Inflammatory macrophage treated with lipopolysaccharide for 1 hour (primary cell): ENCODE measurements at regions not wholly inside any gene's neighbourhood (a gene's known extent, or its start where the extent isn't known, plus 50 kb on each side); places are given as distances from the start of the nearest gene placed in this dataset.
A peak's percentile ranks its signal among the peaks of the same experiment; 100 is the strongest.

ENCODE experiments used
- DNase-seq, 2 donors: peaks; one replicate each; pipeline ENCODE4 v3.0.0-alpha.2; 2020 to 2022

DNA sequence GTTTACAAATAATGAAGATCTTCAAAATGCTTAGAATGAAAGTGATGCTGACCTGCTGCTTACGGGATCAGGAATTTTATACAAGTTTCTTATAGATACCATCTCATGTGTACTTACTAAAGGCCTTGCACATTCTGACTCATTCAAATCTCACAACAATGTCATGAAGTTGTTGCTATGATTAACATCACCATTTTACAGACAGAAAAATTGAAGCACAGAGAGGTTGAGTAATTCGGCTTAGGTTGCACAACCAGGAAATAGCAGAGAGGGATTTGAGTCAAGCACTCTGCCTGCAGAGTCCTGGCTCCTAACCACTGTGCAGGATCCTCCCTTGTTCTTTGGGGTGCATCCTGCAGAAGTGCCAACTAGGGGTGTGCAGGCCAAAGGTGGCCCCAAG, 471.9 kb downstream of the MIAT start:
- DNase-seq, result peak; percentile 81 to 91

DNA sequence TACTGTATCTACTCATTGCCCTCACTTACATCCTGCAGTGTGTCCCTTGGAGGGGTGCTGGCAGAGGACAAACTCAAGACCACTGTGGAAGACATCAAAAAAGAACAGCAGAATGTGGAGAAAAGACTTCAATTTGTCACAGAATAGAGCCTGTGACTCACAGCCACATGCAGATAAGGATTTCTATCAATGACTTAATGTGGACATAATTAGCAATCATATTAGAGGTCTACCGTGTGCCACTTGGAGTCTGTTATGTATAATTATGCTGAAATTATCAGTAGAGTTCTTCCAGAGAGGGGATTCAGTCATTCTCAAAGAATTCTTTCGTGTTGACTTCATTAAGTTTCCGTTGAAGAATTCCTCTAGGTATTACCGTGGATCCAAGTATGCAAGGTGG, 473.5 kb downstream of the MIAT start:
- no peak for DNase-seq

DNA sequence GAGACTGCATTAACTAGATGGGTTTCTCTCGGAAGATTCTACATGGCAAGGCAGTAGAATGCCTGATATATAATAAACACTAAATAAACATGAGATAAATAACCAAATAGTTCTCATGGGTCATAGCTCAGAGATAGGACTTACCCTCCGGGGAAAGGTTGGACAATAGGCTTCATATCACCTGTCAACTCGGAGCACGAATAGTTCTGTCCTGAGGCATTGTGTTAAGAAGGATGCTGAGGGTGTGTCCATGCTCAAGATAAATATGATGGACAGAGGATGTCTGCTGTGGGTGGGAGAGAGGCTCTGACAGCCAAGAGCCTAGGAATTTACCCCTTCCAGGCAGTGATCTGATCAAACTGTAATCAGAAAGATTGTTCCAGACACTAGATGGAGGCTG, 474.0 kb downstream of the MIAT start:
- no peak for DNase-seq

DNA sequence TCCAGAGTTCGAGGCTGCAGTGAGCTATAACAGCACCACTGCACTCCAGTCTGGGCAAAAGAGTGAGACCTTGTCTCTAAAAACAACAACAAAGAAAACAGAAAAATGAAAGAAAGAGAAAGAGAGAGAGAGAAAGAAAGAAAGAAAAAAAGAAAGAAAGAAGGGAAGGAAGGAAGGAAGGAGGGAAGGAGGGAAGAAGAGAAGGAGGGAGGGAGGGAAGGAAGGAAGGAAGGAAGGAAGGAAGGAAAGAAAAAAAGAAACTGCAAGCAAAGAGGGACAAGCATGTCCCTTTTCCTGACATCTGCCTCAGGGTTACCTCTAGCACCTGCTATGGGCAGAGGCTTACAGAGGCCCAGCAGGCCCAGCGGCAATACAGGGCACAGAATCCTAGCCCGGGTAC, 475.0 kb downstream of the MIAT start:
- no peak for DNase-seq

DNA sequence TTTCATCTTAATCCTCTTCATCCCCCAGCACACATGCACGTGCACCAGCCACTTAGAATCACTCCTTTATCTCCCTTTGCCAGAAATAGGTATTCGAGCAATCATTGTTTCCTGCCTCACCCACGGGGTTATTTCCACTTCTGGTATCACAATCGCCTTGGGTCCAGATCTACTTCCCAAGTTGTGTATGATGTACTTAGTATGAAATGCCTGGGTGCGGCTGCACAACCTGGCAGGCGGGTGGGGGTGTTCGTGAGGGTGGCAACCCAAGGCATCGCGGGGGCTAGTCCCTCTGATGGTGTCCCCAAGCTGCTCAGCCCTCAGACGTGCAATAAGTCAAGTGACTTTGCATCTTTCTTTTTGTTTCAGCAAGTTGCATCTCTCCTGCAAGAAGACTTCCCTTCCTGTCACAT, 475.6 kb downstream of the MIAT start:
- peak; percentile 49 to 62 for DNase-seq

DNA sequence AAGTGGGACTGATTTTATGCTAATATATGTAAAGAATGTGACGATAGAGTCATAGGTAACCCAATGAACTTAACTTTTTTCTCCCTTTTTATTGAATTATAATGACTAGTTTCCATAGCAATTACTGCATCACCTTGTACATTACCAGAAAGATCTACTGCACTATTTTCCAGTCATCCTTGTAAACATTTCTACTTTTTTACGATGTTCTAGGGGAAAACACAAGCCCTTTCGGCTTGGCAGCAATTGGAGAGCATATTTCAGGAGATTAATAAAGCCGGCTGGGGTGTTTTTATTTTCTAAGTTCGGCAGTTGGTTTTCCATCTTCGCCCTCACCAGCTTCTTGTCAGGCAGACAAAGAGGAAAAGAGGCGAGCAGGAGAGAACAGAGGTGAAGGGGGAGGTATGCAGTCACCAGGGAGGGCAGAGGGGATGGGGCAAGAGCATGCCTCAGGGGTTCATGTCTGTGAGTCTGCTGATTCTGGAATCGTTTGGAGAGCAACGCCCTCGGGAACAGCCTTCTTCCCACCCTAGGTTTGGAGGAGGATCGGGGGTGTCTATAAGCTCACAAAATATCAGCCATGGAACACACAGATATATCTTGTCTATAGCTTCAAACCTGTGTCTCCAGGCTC, 476.4 kb downstream of the MIAT start:
- no peak for DNase-seq

DNA sequence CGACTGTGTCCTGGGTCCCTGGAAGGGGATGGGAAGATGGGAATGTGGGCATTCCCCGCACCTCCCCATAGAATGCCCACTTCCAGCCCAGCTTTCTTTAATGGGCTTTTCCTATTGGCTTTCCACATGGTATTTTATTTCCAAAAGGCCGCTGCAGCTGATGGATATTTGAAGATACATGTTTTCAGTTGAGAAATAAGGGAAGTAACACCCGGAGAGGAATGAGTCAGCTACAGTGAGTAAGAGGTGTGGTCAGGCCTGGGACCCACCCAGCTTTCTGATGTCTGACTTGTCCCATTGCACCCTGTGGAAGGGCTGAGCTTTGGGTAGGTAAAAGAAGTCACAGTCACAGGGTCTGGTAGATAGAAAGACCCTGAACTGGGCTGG, 476.9 kb downstream of the MIAT start:
- peak; percentile 85 to 86 for DNase-seq

DNA sequence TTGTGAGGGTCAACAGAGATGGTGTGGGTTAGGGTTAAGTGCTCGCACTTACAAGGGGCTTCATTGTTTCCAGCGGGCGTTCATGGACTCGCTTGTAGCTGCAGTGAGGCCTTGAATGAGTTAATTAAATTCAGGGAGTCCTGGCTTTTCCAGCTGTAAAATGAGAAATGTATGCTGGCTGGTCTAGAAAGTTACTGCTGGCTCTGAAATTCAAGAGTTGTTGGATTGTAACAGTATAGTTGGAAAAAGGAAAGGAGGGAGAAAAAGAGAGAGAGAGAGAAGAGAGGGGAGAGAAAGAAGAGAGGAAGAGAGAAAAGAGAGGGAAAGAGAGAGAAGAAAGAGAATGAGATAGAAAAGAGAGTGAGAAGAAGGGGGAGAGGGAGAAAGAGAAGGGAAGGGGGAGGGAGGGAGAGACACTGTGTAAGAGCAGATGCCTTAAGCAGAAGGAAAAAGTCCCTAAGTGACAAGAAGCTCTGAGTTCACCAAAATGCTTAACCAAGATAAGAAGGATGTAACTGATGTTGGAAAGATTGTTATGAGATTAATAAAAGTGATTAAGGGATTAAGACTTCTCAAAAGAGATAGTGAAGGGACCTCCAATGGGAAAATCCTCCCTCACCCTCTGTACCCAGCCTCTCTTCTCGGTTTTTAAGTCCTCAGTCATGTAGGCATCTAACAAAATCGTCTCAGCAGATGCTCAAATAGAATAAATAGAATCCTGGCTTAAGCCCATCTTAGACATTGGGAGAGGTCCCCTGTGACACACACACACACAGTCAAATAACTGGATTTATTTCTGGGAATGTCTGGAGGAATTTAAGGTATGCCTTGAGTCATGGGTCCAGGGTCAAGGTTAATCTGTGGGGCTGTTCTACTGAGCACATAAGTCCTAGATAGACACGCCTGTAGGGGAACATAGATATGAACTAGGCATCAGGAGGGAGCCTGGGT, 477.9 kb downstream of the MIAT start:
- no peak for DNase-seq

DNA sequence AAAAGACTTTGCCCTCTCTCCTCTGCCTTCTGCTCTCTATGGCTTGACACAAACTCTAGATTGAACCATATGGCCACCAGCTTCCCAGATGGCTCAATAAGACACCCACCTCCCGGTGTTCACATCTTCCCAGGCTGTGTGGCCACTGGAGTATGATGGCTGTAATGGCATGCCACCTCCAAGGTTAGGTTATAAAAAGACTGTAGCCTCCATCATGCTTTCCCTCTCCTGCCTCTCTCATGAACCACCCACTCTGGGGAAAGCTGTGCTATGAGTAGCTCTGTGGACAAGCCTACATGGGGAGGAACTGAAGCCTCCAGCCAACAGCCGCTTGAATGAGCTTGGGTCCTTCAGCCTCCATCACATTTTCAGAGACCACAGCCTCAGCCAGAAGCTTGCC, 479.2 kb downstream of the MIAT start:
- no peak for DNase-seq

DNA sequence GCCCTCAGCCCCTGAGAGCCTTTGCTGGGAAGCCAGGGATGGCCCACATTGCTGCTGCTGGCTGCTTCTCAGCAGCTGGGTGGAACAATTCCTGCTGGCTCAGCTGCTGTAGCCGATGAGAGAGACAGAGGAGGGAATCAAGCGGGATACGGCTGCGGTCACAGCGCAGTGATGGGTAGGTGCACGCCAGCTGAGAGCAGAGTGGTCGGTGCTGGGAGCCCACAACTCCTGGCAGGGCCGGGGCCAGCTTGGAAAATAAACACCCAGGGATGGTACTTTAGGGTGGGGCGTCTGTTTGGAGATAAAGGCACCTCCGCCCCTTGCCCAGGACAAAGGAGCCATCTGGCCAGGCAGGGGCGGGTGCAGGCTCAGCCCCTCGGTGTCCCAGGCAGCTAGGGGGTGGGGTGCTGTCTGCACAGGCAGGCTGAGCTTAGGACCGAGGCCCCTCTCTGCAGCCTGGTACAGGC, 480.5 kb downstream of the MIAT start:
- no peak for DNase-seq

DNA sequence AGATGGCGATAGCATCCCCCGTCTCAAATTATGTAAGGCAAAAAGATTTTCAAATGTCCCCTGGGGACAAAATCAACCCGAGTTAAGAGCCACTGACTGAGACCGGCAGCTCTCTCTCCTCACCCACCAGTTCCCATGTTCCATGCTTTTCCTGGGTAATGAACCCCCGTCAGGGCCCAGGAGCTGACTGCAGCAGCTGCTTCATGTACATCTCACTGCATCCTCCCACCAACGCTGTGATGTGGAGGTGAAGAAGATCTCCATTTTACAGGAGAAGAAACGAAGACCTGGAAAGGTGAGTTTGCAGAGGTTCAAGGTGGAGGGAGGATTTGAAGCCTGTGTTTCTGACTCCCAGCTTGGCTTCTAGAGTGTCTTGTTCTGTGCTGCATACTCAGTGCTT, 481.1 kb downstream of the MIAT start:
- DNase-seq, result no peak

DNA sequence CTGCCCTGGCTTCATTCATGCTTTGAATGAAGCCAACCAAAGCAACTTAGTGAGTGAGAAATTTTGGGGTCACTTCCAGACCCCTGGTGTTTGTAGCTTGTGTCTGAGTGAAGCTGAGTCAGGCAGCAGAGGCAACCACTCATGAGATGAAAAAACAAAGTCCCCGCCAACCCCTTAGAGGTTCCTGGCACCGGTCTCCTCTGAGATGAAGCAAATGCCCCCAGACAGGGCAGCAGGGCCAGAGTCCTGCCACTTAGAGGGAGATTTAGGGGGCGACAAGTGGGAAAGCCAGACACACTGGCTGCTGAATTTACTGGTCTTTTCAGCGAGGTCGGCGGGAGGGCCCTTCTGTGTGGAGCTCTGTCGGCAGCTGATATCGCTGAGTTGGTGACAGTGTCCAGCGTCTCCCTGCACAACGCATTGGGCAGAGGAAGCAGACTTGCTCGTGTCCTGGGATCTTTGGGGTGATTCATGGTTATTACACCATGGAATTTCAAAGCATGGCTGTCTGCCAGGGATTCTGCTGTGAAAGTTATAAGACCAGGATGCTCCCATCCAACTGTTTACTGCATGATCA, 482.6 kb downstream of the MIAT start:
- no peak for DNase-seq

DNA sequence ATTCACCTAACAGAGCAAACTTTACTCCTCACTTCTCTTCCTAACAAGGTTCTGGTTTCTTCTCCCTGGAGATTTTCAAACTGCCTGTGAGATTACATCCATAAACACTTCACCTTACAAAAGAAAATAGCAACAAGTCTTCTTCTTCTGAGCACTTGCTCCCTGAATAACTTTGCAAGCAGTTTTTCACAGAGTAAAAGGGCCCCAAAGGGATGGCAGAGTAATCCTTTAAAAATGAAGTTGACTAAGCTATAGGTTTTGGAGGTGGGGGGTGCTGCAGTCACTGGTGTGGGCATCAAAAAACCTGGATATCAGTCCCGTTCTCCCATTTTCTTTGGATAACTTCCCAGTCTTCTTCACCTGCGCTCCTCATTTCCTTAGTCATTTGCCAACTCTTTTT, 484.9 kb downstream of the MIAT start:
- no peak for DNase-seq

DNA sequence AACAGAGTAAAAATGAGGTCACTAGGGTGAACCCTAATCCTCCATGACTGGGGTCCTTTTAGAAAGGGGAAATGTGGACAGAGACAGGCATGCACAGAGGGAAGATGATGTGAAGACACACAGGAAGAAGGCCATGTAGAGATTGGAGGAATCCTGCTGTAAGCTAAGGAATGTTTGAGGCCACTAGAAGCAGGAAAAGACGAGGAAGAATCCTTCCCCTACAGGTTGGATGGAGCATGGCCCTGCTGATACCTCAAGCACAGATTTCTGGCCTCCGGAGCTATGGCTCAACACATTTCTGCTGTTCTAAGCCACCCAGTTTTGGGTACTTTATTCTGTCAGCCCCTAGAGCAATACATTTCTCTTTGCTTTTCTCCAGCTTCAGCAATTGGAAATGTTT, 486.9 kb downstream of the MIAT start:
- DNase-seq, result no peak

DNA sequence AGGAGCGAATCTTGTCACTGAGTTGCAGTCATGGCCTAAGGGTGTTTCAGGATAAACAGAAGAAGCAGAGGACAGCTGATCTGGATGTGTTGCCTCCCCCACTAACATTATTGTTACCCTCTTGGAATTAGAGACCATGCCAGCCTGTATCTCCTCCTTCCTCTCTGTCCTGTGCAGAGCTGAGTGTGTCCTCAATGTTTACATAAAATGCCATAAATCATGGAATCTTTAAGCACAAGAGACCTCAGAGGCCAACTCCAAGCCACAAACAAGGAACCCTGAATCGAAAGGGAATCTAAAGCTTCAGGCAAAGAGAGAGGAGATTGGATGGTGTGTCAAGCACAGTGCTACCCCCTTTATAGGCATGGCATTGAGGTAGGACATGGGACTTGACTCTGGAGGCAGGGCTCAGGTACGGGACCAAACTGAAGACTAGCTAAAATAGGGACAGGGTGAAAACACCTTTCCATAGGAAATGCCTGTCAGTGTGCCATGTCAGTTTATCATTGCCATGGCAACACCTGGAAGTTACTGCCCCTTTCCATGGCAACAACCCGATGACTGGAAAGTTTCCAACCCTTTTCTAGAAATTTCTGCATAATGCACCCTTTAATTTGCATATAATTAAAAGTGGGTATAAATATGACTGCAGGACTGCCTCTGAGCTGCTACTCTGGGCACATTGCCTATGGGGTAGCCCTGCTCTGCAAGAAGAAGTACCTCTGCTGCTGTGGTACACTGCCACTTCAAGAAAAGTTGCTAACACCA, 489.7 kb downstream of the MIAT start:
- no peak for DNase-seq

DNA sequence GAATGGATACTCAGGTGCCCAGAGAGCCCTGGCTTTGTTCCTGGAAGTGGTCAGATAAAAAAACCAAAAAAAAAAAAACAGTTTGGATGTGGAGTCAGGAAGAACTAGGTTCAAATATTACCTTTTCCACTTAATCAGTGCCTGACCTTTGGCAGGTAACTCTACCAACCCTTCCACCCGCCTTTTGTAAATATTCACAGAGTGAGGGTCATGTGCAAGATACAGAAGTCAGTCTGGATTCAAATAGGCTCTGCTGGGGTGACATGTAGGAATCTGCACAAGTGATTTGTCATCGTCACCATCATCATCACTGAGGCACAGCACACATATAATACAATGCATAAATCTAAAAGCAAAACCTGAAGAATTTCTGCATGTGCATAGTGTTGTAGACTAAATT, 490.7 kb downstream of the MIAT start:
- no peak for DNase-seq

DNA sequence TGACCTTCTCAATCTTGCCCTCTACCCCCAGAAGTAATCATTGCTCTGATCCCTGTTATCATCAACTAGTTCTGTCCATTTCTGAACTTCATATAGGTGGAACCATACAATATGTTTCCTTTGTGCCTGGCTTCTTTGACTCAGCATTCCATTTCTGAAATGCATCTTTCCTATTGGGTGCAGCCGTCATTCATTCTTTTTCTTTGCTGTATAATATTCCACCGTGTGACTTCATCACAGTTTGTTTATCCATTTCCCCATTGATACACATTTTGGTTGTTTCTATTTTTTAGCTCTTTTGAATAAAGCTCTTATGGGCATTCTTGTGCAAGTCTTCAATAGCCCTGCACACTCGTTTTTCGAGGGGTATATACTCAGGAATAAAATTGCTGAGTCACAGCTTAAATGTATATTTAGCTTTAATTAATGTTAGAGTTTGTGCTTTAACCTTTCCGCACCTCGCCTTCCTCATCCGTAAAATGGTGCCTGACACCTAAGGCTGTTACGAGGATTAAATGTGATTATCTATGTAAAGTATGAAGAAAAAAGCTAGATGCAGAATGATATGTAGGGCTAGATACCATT, 491.6 kb downstream of the MIAT start:
- no peak for DNase-seq

DNA sequence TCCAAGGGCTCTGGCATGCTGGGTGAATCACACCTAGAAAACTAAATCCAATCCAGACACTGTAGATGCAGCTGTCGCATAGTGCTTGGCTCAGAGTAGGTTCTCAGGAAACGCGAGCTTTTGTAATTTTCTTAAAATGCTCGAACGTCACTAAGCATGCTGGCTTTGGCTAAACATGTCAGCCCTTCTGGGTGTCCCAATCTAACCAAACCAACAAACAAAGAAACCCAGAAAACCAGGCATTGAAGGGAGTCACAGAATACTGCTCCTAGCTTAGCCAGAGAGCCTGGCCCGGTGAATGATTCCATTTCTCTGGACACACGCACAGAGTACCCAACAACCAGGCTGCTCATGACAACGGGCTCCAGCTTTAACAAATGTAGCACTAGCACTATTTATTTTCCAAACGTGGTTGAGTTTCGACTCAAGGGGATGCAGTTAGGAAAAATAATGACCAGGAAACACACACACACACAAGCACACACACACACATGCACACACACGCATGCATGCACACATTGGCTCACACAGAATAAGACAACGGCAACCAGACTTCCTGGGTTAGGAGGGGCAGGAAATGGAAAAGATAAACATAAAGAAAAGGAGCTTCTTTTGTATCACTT, 492.6 kb downstream of the MIAT start:
- no peak for DNase-seq

DNA sequence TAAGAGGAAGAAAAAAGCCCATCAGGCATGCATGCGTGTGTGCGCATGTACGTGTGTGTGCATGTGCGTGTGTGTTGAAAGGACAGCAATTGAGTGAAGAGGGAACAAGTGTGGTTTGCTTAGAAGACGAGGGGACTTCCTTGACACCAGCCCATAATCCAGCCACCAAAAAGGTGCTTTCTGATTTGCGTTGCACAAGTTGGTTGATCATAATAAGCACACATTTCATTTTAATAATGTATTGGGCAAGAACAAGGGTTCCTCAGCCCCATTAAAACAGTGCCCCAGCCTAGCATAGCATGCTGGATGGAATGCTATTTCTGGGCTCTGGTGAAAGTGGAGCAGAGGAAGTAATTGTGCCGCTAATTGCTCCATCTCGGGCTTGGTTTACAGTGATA, 493.2 kb downstream of the MIAT start:
- DNase-seq, result peak; percentile 48 to 66

DNA sequence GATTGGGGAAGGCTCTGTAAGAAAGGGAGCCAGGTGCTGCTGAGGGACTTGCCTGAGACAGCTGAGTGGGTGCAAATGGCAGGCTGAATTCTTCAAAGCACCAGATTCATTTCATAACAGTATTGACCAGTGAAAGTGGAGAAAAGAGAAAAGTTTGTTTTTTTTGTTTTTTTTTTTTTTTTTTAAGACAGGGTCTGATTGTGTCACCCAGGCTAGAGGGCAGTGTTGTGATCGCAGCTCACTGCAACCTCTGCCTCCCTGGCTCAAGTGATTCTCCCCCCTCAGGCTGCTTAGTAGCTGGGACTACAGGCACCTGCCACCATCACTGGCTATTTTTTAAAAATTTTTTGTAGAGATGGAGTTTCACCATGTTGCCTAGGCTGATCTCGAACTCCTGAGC, 494.0 kb downstream of the MIAT start:
- DNase-seq, result no peak

DNA sequence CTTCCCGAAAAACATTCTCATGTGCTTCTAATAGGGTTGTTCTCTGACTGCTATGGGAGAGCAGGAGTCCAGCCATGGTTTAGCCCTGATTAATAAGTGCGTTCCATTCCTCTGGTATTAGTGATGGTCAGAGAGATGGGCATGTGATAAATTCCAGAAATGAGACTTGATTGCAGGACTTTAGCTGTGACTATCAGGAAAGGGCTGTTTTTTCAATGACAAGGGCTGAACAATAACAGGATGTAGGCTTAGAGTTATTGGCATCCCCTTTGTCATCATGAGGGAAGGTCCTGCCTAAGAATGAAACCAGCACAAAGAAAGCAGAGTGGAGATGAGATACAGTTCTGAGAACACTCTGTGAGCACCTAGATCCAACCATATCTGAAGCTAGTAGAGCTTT, 494.6 kb downstream of the MIAT start:
- no peak for DNase-seq

DNA sequence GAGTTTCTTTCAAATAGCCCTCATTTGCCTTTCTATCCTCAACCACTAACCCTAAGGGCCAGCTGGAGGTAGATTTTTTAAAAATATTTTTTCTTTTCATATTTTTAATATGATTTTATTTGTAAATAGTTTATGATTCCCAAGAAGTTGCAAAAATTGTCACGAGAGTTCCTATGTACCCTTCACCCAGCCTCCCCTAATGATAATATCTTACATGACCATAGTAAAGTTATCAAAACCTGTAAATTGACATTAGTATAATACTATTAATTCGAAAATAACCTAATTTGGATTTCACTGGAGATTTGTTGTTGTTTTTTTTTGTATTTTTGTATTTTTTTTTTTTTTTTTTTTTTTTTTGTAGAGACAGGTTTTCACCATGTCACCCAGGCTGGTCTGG, 495.5 kb downstream of the MIAT start:
- DNase-seq, result no peak
